K562 (cell line): ENCODE measurements at regions not wholly inside any gene's neighbourhood (a gene's known extent, or its start where the extent isn't known, plus 50 kb on each side); places are given as distances from the start of the nearest gene placed in this dataset.

ENCODE experiments used
- CBX3 ChIP-seq, 2 experiments: IDR thresholded peaks; 1 replicate in 1 of 2; 2 replicates in 1 of 2; pipeline ENCODE4 v1.6.1; 2012; ENCODE audit warnings: inconsistent platforms in 2 of 2, low read length in 2 of 2, borderline replicate concordance in 1 of 2, control low read depth in 1 of 2
- CTCF ChIP-seq, 3 experiments: IDR thresholded peaks in 2 of 3; conservative IDR thresholded peaks in 1 of 3; 2 replicates each; pipeline ENCODE4 v1.5.1; 2011 to 2012; ENCODE audit warnings: low read length in 3 of 3, mild to moderate bottlenecking in 3 of 3, control low read depth in 2 of 3, improper control_type of control experiment in 1 of 3, inconsistent platforms in 1 of 3, low read depth in 1 of 3, mixed read lengths in 1 of 3, moderate library complexity in 1 of 3; ENCODE audit not compliant: insufficient read depth in 2 of 3
- E2F4 ChIP-seq: sonication (generic); formaldehyde crosslinking; IDR thresholded peaks from 2 replicates; pipeline ENCODE4 v1.8.0; 2022; ENCODE audit warnings: mild to moderate bottlenecking, low read depth, missing genetic modification reagents
- GATAD2B ChIP-seq: fragments of 450-650 bp; IDR thresholded peaks from 2 replicates; pipeline ENCODE4 v1.6.1; 2017; ENCODE audit warnings: mild to moderate bottlenecking, borderline replicate concordance
- NFXL1 ChIP-seq: fragments of 450-650 bp; formaldehyde crosslinking; IDR thresholded peaks from 2 replicates; pipeline ENCODE4 v1.4.0; 2021; ENCODE audit warnings: mild to moderate bottlenecking
- POLR2A ChIP-seq: fragments of 450-650 bp; conservative IDR thresholded peaks from 2 replicates; pipeline ENCODE4 v1.6.1; 2016
- RBM22 ChIP-seq: fragments of 200-400 bp; formaldehyde crosslinking; IDR thresholded peaks from 2 replicates; pipeline ENCODE4 v1.6.1; 2018; ENCODE audit warnings: low read length, low read depth; ENCODE audit not compliant: poor library complexity, severe bottlenecking
- SMAD4 ChIP-seq: fragments of 250-450 bp; sonication (Bioruptor Pico); conservative IDR thresholded peaks from 2 replicates; pipeline ENCODE4 v1.8.0; 2021; ENCODE audit warnings: inconsistent platforms, mild to moderate bottlenecking, moderate library complexity
- ZBTB43 ChIP-seq: sonication (generic); formaldehyde crosslinking; IDR thresholded peaks from 2 replicates; pipeline ENCODE4 v1.8.0; 2023; ENCODE audit warnings: mild to moderate bottlenecking, missing genetic modification reagents
- ZNF263 ChIP-seq: sonication (generic); formaldehyde crosslinking; IDR thresholded peaks from 2 replicates; pipeline ENCODE4 v1.8.0; 2022; ENCODE audit warnings: mild to moderate bottlenecking, missing genetic modification reagents, borderline replicate concordance
- TF ChIP-seq, protein P1 (sequence below): fragments of 250-450 bp; sonication (Bioruptor Pico); IDR thresholded peaks from 2 replicates; pipeline ENCODE4 v1.5.0; 2021; ENCODE audit warnings: mild to moderate bottlenecking, borderline replicate concordance
- TF ChIP-seq, protein P2 (sequence below), 2 experiments: fragments of 450-650 bp; formaldehyde crosslinking in 1 of 2; IDR thresholded peaks; 2 replicates each; pipeline versions ENCODE4 v1.4.0 to v1.6.1; 2014 to 2020; ENCODE audit warnings: mild to moderate bottlenecking in 2 of 2, borderline replicate concordance in 1 of 2, low read depth in 1 of 2

DNA sequence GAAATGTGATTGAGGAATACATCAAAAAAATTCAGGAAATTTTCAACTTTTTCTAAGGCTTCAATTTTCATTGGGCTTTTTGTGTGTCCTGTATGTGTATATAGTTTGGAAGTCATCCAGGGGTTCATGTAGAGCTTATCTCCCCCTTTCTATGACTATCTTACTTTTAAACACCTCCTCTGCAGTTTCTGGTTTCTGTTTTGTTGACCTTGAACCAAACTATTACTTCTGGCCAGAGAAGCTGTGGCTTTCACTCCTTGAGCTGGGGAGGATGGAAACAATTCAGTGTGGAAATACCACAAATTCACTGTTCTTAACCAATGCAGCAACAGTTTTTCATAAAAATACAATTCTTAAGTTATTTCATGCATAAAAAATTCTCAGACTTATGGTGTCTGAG lies 613.2 kb upstream of the SEL1L start:
- no peak for TF ChIP-seq SMAD4 (CRISPR knock-in tag)
- TF ChIP-seq GATAD2B: no peak
- no peak for TF ChIP-seq E2F4 (CRISPR knock-in tag)
- no peak for TF ChIP-seq ZNF263 (CRISPR knock-in tag)
- TF ChIP-seq CTCF (IDR thresholded peaks at IDR 0.05 in 2 of 3, conservative IDR thresholded peaks at IDR 0.05 in 1 of 3; ENCODE audit: insufficient read depth in 2 of 3, low read depth in 1 of 3, low read length in 3 of 3): no peak
- TF ChIP-seq, protein P1, sequence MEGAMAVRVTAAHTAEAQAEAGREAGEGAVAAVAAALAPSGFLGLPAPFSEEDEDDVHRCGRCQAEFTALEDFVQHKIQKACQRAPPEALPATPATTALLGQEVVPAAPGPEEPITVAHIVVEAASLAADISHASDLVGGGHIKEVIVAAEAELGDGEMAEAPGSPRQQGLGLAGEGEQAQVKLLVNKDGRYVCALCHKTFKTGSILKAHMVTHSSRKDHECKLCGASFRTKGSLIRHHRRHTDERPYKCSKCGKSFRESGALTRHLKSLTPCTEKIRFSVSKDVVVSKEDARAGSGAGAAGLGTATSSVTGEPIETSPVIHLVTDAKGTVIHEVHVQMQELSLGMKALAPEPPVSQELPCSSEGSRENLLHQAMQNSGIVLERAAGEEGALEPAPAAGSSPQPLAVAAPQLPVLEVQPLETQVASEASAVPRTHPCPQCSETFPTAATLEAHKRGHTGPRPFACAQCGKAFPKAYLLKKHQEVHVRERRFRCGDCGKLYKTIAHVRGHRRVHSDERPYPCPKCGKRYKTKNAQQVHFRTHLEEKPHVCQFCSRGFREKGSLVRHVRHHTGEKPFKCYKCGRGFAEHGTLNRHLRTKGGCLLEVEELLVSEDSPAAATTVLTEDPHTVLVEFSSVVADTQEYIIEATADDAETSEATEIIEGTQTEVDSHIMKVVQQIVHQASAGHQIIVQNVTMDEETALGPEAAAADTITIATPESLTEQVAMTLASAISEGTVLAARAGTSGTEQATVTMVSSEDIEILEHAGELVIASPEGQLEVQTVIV (CRISPR knock-in tag): no peak
- no peak for TF ChIP-seq RBM22
- no peak for TF ChIP-seq POLR2A
- no peak for TF ChIP-seq NFXL1 (CRISPR knock-in tag)
- no peak for TF ChIP-seq CBX3 (IDR thresholded peaks at IDR 0.05; ENCODE audit: borderline replicate concordance in 1 of 2, low read length in 2 of 2)
- TF ChIP-seq, protein P2, sequence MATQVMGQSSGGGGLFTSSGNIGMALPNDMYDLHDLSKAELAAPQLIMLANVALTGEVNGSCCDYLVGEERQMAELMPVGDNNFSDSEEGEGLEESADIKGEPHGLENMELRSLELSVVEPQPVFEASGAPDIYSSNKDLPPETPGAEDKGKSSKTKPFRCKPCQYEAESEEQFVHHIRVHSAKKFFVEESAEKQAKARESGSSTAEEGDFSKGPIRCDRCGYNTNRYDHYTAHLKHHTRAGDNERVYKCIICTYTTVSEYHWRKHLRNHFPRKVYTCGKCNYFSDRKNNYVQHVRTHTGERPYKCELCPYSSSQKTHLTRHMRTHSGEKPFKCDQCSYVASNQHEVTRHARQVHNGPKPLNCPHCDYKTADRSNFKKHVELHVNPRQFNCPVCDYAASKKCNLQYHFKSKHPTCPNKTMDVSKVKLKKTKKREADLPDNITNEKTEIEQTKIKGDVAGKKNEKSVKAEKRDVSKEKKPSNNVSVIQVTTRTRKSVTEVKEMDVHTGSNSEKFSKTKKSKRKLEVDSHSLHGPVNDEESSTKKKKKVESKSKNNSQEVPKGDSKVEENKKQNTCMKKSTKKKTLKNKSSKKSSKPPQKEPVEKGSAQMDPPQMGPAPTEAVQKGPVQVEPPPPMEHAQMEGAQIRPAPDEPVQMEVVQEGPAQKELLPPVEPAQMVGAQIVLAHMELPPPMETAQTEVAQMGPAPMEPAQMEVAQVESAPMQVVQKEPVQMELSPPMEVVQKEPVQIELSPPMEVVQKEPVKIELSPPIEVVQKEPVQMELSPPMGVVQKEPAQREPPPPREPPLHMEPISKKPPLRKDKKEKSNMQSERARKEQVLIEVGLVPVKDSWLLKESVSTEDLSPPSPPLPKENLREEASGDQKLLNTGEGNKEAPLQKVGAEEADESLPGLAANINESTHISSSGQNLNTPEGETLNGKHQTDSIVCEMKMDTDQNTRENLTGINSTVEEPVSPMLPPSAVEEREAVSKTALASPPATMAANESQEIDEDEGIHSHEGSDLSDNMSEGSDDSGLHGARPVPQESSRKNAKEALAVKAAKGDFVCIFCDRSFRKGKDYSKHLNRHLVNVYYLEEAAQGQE (IDR thresholded peaks at IDR 0.05; ENCODE audit: borderline replicate concordance): no peak
- TF ChIP-seq, protein P2 (CRISPR knock-in tag; IDR thresholded peaks at IDR 0.05; ENCODE audit: low read depth): no peak
- TF ChIP-seq ZBTB43 (CRISPR knock-in tag): no peak
